Fibroblast of skin of abdomen (primary cell): ENCODE measurements at regions not wholly inside any gene's neighbourhood (a gene's known extent, or its start where the extent isn't known, plus 50 kb on each side); places are given as distances from the start of the nearest gene placed in this dataset.

Experiments used
- DNase-seq: peaks from one replicate; pipeline ENCODE4 v3.0.0-alpha.2; 2013

DNA sequence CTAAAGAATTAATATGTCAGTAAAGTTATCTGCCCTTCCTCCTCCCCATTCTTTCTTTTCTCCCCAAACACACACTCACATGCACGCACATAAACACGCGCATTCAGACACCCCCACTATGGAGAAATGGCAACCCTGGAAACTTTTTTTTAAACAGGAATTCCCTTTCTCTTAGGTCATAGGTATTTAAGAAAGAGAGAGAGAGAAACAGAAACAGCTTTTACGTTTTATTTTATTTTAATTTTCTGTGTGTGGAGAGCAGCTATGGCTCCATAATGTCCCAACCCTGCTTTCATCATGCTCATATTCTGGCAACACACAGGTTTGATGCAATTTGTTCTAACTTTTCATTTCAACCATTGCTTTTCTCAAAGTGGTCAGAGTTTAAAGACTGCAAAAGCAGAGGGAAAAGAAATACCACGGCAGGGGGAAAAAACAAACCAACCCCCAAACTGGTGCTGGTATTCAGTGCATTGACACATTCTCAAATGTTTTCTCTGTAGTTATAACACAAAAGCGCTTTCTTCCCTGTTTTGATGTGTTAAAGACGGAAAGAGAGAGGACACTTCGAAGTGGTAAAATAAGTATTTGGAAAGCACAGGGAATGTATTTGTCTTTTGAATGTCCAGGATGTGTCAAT lies 126.0 kb upstream of the TMEM161B start:
- DNase-seq = no peak

DNA sequence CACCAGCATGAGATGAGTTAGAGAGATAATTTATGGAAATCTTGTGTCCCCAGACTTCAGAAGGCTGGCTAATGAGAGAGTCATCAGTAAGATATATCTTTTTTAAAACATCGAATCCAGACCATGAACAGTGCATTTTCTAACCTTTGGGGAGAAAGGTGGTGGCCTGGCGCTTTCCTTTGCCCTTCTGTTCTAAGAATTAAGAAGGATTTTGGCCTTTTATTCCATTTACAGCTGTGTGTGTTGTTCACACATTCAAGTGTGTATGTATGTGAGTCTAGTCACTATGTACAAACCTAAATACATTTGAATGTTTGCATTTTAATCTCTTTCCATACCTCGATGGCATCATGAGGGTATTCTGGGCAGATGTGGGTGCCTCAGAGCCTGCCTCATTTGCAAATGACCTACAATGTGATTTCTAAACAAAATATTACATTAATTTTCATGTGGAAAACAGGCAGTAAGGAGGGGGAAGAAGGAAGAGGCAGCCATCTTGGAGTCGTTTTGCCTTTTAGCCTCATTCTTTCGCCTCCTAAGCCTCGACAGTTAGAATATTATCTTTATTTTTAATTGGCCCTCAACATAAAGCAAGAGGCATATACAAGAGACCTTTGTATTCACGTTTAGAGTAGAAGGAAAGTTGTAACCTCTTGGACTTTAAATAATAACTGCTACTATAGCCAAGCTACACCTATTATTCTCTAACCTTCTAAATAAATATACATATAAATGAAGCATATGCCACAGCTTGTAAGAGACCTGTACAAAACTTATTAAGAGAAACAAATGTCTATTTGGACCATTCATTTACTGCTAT lies 125.3 kb upstream of the TMEM161B start:
- DNase-seq = no peak

- DNase-seq = no peak
Measured at GRCh38 chr5:88393042-88393441, 124.4 kb upstream of the TMEM161B start.

DNA sequence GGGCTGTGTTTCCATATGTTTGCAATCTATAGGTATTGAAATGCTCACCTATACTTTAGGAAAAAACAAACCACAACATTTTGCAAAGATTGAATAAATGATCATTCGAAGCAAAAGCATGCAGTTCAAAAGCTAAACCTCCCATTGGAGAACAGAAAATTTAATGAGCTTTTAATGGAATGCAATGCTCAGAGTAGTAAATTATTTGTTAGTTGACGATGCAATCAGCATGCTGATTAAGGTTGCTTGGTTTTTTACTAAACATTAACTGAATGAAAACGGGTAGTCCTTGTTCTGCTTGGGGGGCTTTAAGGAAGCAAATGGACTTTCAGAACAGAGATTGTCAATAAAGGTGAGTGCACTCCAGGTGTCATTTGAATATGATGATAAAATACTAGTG lies 123.3 kb upstream of the TMEM161B start:
- DNase-seq = no peak

GRCh38 chr5:88391116-88391515 lies 122.5 kb upstream of the TMEM161B start:
- DNase-seq = no peak

DNA sequence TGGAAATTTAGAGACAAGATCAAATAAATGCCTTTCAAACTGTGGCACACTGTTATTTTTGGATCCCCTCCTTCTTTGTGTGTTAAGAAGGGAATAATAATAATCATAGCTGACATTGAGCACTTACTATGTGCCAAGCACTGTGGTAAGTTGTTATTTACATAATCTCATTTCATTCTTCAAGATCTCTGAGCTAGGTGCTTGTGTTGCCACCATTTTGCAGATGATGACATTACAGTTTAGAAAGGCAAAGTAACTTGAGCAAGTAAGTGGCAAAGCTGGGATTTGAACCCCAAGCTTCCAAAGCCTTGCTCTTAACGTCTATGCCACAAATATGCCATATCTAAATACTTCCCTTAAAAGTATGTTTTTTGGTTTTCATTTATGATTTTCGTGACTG lies 121.8 kb upstream of the TMEM161B start:
- DNase-seq = no peak

GRCh38 chr5:88390096-88390441 lies 121.4 kb upstream of the TMEM161B start:
- no peak for DNase-seq

- DNase-seq = no peak
Measured at GRCh38 chr5:88389338-88390095, 120.9 kb upstream of the TMEM161B start.

- DNase-seq = no peak
Measured at GRCh38 chr5:88388476-88389337, 120.1 kb upstream of the TMEM161B start.

- DNase-seq = no peak
Measured at GRCh38 chr5:88384886-88385285, 116.2 kb upstream of the TMEM161B start.

DNA sequence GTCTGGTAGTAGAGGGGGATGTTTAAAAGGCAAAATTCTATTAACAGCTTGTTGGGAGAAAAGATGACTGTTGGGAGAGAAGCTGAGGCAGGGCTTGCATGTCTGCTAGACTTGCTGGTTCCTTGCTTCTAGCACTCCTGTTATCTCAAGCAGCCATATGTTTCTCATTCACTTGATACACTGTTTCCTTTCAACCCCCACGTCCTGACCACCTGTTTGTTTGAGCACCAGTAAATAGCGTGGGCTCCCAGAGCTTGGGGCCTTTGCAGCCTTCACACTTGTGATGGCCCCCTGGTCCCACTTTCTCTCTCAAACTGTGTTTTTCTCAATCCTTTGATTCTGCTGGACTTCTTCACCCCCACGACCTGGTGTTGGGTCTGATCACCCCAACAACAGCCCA lies 111.7 kb upstream of the TMEM161B start:
- no peak for DNase-seq

DNA sequence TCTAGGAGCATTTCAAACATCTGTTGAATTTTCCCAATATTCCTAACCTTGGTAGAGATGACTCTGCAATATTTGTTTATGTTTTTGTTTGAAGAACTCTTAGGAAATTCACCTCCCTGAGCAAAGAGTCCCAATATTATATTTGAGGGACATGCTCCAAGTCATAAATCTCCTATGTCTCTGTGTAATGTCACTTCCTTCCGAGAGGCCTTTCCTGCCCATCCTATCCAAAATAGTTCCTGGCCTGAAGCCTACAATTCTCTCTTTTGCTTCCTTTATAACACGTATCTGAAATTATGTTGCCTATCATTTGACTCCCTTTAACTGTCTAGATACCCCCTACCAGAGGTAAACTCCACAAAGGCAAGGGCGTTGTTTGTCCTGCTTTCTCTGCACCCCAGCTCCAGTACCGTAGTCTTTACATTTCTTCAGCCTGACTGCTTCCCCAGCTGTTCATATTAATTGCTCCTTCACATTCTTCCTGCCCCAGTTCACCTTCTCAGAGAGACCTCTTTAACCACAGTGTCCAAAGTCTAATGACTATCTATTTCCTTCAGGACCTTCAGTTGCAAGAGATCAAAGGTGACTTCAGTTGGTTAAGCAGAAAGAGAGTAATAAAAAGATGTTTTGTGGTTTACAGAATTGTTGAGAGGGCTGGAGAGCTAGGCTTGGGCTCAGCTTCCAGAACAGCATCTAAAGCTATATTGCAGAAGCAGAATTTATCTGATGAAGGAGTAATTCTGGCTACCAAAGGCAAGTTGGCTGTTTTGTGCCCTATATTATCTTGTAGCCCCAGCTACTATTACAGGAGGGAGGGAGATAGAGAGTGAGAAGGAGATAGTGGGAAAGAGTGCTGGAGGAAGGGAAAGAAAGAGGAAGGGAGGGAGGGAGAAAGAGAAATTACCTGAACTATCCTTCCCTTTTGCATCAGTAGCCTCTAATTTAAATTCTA lies 109.3 kb upstream of the TMEM161B start:
- DNase-seq = no peak

DNA sequence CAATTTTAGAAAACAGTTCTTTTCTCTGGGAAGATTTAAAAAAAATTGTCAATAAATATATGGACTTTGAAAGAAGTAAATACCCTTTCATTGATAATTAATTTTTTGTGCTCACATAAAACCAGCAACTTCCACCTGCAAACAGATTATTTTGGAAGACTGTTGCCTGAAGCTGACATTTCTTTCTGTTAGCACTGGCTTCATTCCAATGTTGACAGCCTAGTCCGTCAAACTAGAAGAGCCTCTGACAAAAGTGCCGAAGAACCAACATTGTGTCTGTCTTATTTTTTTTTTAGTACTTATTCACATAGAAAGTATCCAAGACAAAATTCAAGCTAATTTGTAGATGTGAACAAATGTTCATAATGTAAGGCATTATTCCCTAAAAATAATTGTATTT lies 108.6 kb upstream of the TMEM161B start:
- no peak for DNase-seq

- no peak for DNase-seq
Measured at GRCh38 chr5:88376728-88377127, 108.1 kb upstream of the TMEM161B start.

- no peak for DNase-seq
Measured at GRCh38 chr5:88374391-88374790, 105.7 kb upstream of the TMEM161B start.

DNA sequence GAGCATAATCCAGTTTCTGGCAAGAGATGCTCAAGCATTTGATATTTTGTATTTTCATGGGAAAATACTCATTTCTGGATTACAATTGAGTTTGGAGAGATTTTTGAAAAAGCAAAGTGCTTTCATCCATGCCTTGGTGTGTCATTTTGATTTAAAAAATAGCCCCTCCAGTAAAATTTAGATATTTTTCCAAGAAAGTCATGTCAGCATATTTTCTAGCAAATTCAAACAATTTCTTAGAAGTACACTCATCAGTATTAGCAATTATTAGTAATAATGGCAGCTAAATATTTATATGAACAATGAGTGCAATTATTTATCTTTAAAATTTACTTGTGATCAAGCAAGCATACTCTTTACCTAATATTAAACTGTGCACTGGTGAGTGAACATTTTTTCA lies 102.2 kb upstream of the TMEM161B start:
- DNase-seq = no peak

DNA sequence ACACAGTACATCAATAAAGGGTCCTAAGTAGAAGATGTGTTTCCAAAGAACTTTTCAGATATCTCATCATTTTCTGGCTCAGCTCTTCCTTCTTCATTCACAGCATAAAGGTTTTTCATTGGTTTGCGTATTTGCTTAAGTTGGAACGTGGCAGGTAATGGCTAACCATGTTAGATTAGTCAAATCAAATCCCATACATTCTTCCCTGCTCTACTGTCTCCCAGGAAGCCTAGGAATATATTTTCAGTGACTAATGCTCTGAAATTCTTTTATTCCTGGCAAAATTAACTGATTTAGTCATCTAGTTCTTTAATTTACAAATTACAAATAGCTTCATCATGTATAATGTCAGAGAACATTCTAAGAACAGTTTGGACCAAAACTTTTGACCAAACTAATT lies 99.6 kb upstream of the TMEM161B start:
- DNase-seq = no peak

DNA sequence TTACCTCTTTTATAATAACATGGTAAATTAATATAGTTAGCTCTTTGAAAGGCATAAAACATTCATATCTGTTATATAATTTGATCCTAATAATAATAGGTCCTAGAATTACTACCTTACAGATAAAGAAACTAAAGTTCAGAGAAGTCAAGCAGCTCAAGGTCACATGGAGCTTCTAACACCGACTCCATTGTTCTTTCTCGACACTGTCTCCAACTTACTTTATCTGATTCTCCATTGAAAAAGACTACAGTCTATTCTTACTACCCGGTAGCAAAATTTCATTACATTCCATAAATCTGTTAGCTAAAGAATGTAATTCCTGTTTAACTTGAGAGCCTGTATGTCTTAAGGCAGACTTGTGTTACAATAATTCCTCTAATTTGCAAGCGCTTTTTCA lies 96.3 kb upstream of the TMEM161B start:
- DNase-seq = no peak

GRCh38 chr5:88355490-88356050 lies 86.9 kb upstream of the TMEM161B start:
- DNase-seq = no peak

GRCh38 chr5:88325868-88326267 lies 57.2 kb upstream of the TMEM161B start:
- DNase-seq = no peak

GRCh38 chr5:88322785-88323184 lies 54.1 kb upstream of the TMEM161B start:
- no peak for DNase-seq
